ENCODE measurements at regions not wholly inside any gene's neighbourhood (a gene's known extent, or its start where the extent isn't known, plus 50 kb on each side); places are given as distances from the start of the nearest gene placed in this dataset.

GRCh38 chr5:35305336-35306020 is 75.2 kb upstream of the PRLR start:
- no peak for TF ChIP-seq CTCF (IDR thresholded peaks at IDR 0.05)
- no peak for TF ChIP-seq POLR2A (IDR thresholded peaks at IDR 0.05)

Measured in esophagus squamous epithelium (tissue), 4 donors.